H1 (cell line): ENCODE measurements at regions not wholly inside any gene's neighbourhood (a gene's known extent, or its start where the extent isn't known, plus 50 kb on each side); places are given as distances from the start of the nearest gene placed in this dataset.

Experiments
- BACH1 ChIP-seq: IDR thresholded peaks from 2 replicates; pipeline ENCODE4 v1.6.1; 2012; ENCODE audit warnings: low read length, improper control_type of control experiment
- BRCA1 ChIP-seq: IDR thresholded peaks from 2 replicates; pipeline ENCODE4 v1.6.1; 2012; ENCODE audit warnings: low read depth, low read length, improper control_type of control experiment
- RAD21 ChIP-seq, 2 experiments: IDR thresholded peaks in 1 of 2; conservative IDR thresholded peaks in 1 of 2; 2 replicates each; pipeline ENCODE4 v1.6.1; 2011; ENCODE audit warnings: low read depth in 2 of 2, low read length in 2 of 2, improper control_type of control experiment in 1 of 2, inconsistent platforms in 1 of 2, mild to moderate bottlenecking in 1 of 2, moderate library complexity in 1 of 2
- SP1 ChIP-seq: IDR thresholded peaks from 2 replicates; pipeline ENCODE4 v1.6.1; 2011; ENCODE audit warnings: low read depth, low read length
- SUZ12 ChIP-seq: fragments of 200-600 bp; sonication (generic); IDR thresholded peaks from 2 replicates; pipeline ENCODE4 v1.6.1; 2012; ENCODE audit warnings: mild to moderate bottlenecking, inconsistent platforms, low read length, moderate library complexity, mixed read lengths

- TF ChIP-seq RAD21 (IDR thresholded peaks at IDR 0.05 in 1 of 2, conservative IDR thresholded peaks at IDR 0.05 in 1 of 2; ENCODE audit: low read depth in 2 of 2, low read length in 2 of 2) (peak; percentile 80 to 85), BRCA1 (no peak), SP1 (no peak), SUZ12 (no peak), BACH1 (no peak)
- TF ChIP-seq, all 59 proteins: peak for 2
These were observed 429.7 kb downstream of the ARL4A start (continued) for GRCh38 chr7:13117103-13117502.
